ENCODE measurements at regions not wholly inside any gene's neighbourhood (a gene's known extent, or its start where the extent isn't known, plus 50 kb on each side); places are given as distances from the start of the nearest gene placed in this dataset.

- no peak for DNase-seq (ENCODE audit: low spot score)
These were observed 207.7 kb upstream of the FGGY start for GRCh38 chr1:59089036-59089798.

- no peak for DNase-seq (ENCODE audit: low spot score)
These were observed 206.9 kb upstream of the FGGY start for GRCh38 chr1:59089922-59090457.

DNA sequence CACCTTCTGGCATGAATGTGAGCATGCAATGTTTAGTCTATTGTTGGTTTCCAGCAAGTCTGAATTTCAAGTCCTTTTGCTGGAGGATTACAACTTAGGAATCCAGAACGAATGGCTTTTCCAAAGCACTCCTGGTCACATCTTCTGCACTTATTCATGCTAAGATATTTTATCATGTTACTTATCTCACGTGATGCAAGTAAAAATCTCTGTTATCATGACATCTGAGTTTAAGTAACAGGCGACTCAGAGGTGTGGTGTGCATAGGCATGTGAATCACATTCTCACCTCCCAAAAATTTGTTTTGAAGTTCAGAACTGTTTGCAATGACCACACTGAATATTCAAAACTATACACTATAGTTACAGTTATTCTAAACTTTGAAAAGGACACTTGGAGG lies 204.8 kb upstream of the FGGY start:
- DNase-seq (ENCODE audit: low spot score) = no peak

DNA sequence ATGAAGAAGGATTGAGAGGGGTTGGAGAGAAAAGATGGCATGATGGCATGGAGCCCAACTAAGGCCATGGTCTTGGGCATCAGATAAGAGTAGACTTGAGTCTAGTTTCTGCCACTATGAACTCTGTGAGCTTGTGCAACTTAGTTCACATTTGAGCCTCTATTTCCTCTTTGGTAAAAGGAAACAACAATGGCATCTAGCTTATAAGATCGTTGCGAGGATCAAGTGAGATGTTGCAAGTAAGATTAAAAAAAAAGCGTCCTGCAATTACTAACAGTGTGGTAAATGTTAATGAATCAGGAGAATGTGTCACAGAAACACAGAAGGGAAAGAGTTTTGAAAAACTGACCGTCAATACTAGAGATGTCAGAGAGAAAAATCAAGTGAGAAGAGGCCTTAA lies 202.9 kb upstream of the FGGY start:
- DNase-seq (ENCODE audit: low spot score) = no peak

GRCh38 chr1:59096501-59096900 lies 200.4 kb upstream of the FGGY start:
- DNase-seq (ENCODE audit: low spot score) = no peak

- no peak for DNase-seq (ENCODE audit: low spot score)
These were observed 198.2 kb upstream of the FGGY start for GRCh38 chr1:59098655-59099054.

GRCh38 chr1:59100708-59101374 lies 196.1 kb upstream of the FGGY start:
- DNase-seq (ENCODE audit: low spot score) = no peak

- no peak for DNase-seq (ENCODE audit: low spot score)
These were observed 195.4 kb upstream of the FGGY start for GRCh38 chr1:59101518-59101917.

GRCh38 chr1:59103457-59103856 lies 193.4 kb upstream of the FGGY start:
- no peak for DNase-seq (ENCODE audit: low spot score)

- DNase-seq (ENCODE audit: low spot score) = no peak
These were observed 192.6 kb upstream of the FGGY start for GRCh38 chr1:59104191-59104760.

DNA sequence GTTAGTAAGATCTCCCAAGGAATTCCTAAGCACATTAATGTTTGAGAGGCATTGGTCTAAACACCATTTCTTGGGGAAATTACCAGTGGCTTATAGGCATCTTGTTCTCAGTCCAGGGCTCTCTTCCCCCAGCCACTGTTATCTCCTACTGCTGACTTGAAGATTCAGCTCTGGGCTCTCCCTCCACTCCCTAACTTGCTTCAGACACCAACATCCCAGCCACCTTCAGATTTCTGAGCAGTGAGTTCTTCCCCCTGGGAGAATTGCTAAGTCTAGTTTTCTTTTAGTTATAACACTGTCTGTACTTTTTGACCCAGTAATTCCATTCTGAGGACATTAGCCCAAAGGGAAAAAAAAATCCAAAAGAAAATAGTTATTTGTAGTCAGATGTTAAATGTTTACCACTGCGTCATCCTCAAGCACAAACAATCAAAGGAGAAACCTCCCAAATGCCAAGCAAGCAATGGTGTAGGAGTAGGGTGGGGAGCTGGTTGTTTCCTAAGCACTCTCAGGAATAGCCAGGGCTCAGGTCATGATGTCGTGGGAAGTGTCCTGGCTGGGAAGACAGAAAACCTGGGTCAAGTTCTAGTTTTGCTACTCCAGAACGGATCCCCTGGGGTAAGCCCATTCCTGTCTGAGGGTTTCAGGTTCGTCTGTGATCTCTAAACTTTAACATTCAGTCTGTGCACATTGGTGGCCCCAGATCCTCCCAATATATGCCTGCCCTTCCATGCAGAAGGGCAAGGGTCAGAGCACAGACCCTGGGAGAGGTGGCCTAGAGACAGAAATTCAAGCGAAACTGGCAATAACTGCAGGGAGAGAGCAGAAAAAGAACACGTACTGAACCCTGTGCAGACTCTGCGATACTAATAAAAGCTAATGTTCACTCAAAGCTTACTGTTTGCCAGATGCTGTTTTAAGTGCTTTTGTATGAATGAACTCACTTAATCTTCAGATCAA lies 191.1 kb upstream of the FGGY start:
- DNase-seq (ENCODE audit: low spot score) = no peak

GRCh38 chr1:59107516-59107915 lies 189.4 kb upstream of the FGGY start:
- DNase-seq (ENCODE audit: low spot score) = no peak

GRCh38 chr1:59107916-59108315 lies 189.0 kb upstream of the FGGY start:
- no peak for DNase-seq (ENCODE audit: low spot score)

DNA sequence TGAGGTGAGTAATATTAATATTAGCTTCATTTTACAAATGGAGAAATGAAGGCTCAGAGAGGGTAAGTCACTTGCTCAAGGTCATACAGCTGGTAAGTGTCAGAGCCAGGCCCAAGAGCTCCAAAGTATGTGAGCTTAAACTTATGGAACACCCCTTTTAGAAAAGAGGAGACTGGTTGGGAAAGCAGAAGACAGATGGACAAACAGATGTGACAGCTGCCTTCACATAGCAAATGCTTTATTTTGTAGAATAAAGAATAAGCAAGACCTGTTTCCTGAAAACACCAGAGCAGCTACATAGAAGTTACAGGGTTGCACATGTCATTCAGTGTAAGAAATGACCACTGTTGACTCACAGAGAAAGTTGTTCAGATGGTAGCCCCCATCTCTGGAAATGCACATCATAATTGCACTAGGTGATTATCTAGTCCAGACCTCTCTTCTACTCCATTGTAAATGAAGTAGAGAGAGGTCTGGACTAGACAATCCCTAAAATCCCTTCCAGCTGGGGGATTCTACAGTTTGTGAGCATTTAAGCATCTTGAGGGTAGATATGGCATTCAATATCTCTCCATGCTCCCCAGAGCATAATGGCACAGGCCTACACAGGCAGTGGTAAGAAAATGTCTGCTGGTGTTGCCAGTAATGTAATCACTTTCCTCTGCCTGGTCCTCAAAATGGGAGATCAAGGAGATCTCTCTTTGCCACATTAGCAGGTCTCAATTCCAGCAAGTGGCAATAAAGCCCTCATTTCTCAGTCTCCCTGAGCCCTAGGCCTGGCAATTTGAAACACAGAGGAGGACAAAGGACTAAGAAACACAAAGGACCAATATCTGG lies 188.2 kb upstream of the FGGY start:
- DNase-seq (ENCODE audit: low spot score) = no peak

- DNase-seq (ENCODE audit: low spot score) = no peak
These were observed 186.6 kb upstream of the FGGY start for GRCh38 chr1:59110271-59110670.

DNA sequence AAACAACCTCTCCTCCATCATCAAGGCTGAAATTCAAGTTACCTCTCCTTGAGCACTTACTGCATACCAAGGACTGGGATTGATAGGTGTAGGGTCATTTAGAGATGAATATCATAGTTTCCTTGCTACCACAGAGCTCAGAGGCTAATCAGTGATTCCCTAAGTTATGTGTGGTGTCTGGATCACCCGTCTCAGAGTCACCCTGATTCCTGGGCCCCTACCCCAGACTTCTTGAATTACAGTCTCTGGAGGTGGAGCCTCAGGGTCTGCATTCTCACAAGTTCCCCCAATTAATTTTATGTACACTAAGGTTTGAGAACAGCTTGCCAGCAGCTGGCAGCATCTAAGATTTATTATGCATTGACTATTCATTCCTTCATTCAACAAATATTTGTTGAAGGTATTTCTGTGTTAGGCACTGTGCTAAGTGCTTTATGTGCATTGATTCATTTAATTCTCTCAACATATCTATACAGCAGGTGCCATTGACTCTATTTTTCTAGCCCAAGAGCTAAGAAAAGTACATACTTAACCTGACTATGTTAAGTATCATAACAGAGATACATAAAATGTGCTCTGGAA lies 182.9 kb upstream of the FGGY start:
- DNase-seq (ENCODE audit: low spot score) = no peak

DNA sequence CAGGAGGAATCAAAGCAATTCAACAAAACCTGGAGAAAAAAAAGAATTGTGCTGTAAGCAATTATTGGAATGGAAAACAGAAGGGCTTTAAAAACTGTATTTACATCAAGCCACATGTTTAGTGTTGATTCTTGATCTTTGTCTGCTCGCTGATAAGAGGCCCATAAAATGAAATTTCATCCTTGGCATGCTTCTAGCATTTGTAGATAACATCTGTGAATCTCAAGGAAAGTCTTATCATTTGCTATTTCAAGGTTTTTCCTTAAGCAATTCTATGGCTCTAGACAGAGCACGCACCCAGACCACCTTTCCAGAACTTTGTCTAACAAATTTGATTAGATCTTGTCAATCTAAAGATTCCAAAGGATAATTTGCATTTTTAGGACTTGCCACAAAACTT lies 181.0 kb upstream of the FGGY start:
- no peak for DNase-seq (ENCODE audit: low spot score)

DNA sequence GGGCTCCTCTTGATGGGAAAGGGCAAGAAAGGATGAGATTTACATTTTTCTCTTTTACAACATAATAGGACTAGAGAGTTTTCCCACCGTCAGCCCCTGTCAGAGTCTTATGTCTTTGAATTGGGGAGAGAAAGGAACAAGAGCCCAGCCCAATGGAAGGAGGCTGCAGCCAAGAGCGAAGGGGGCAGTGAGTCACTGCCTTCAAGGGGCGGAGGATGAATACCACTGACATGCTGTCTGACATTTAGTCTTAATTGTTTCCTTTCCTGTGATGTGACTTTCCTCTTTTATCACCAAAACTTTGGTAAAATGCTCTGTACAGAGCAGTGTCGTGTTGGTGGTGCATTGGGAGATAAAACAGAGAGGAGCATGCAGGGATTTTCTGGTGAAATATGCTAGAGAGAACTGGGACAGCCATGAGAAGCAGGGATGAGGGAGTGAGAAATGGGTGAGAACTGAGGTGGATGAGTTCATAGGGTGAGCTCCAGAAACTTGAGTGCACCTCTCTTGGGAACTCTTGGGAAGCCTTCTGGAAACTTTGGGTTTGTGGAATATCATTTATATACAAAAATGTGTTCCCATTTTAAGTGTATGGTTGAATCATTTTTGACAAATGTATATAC lies 179.9 kb upstream of the FGGY start:
- DNase-seq (ENCODE audit: low spot score) = no peak

DNA sequence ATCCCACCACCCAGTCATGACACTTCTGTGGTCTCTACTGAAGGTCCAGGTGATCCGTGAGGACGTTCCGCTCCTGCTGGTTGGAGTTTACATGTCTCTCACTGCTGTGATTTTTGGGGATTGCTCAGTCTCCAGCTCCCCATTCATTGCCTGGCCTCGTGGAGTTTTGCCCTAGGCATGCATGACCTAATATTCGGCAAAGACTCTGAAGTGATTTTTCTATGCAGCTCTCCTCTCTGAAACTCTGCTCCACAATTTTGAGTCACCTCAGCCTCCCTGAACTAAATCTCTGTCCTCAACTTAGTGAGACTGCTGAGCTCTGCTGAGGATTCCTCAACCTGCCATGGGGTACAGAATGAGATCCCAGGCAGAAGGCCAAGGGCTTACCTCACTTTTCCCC lies 174.4 kb upstream of the FGGY start:
- DNase-seq (ENCODE audit: low spot score) = no peak

DNA sequence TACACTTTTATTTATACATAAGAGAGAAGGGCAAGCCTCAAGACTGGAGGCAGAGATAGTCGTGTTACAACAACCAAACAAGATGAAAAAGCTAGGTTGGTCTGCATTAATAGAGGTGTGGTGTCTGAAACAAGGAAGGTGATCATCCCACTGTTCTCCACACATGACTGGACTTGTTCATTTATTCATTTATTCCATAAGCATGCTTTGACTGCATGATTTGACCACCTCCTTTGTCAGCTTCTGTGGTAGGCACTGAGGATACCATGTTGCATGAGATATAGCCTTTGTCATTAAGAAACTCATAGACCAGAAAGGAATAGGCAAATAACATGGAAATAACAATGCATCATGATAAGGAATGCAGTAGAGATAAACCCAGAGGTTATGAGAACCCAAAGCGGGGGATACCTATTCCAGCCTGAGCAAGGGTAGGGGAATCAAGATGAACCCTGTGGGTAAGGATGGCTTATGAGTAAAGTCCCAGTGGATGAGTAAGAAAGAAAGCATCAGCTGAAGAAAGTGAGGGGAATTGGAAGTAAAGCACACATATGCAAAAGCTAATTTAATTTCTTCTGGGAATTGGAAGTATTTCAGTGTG lies 173.7 kb upstream of the FGGY start:
- no peak for DNase-seq (ENCODE audit: low spot score)

All from hematopoietic multipotent progenitor cell treated with erythropoietin and hydrocortisone succinate and interleukin-3 and kit ligand, for 17 days (in vitro differentiated cells).